ENCODE measurements at regions not wholly inside any gene's neighbourhood (a gene's known extent, or its start where the extent isn't known, plus 50 kb on each side); places are given as distances from the start of the nearest gene placed in this dataset.
A peak's percentile ranks its signal among the peaks of the same experiment; 100 is the strongest.

GRCh38 chrX:76796311-76796710 lies 368.8 kb downstream of the MAGEE1 start:
- no peaks in the 10 kb centered on the region for H4K20me1 ChIP-seq (ENCODE audit: insufficient read depth, low read length)
- BruUV-seq (replicated peaks), result no TSS peak
- intact Hi-C loops (cut with micrococcal nuclease) (no loop called here), in situ Hi-C loops (cut with MboI; ENCODE audit: low sequenced_read_pairs) (no loop called here), dilution Hi-C loops (cut with HindIII; ENCODE audit: low sequenced_read_pairs, unreplicated experiment) (no loop called here)
- H2BK120ac ChIP-seq (ENCODE audit: low read depth, low read length), result no peak overlapping the region
- no peak overlapping the region for H2BK5ac ChIP-seq (ENCODE audit: low read depth, low read length, poor library complexity, severe bottlenecking)
- no peaks in the 10 kb centered on the region for H3K4me1 ChIP-seq (ENCODE audit: control insufficient read depth, insufficient read depth, low read length)
- H3K4me2 ChIP-seq (ENCODE audit: low read depth, low read length), result no peak overlapping the region
- H4K91ac ChIP-seq (ENCODE audit: insufficient read depth, low read depth, low read length), result no peak overlapping the region
- no peak overlapping the region for H2BK20ac ChIP-seq (ENCODE audit: low read depth, low read length)
- H3K56ac ChIP-seq (ENCODE audit: extremely low read depth, insufficient read depth, low read length), result no peak overlapping the region
- H4K5ac ChIP-seq (ENCODE audit: low read depth, low read length), result no peak overlapping the region
- H2AK5ac ChIP-seq (ENCODE audit: low read depth, low read length), result no peak overlapping the region
- peaks cover 14% of the 10 kb centered on the region; the same call in 1 of the 2 replicates for H3K9me3 ChIP-seq (ENCODE audit: control insufficient read depth, insufficient read depth, low read length)
- DNase-seq (no peak), ATAC-seq (ENCODE audit: low read depth) (no peak)
- no peak overlapping the region for H3K9ac ChIP-seq (ENCODE audit: low read depth, low read length)
- ChIA-PET POLR2A (ENCODE audit: unreplicated experiment) (no interaction called here), CTCF (no interaction called here)
- WGBS, 2 experiments (ENCODE audit: extremely low coverage in 2 of 2, insufficient read length in 1 of 2), result no CpG with 5 or more reads among the region's 2 CpGs
- no peak overlapping the region for H3K14ac ChIP-seq (replicated peaks; ENCODE audit: low read depth, low read length)
- no peaks in the 10 kb centered on the region for H3K79me1 ChIP-seq (ENCODE audit: low read depth in 1 of 2, low read length in 2 of 2)
- no peaks in the 10 kb centered on the region for H3K36me3 ChIP-seq (ENCODE audit: control insufficient read depth, insufficient read depth, low read length)
- no peak overlapping the region for H3K27ac ChIP-seq (ENCODE audit: insufficient read depth, low read length)
- no peak overlapping the region for H2AFZ ChIP-seq (replicated peaks; ENCODE audit: low read length, poor library complexity)
- no peaks in the 10 kb centered on the region for H3K9me1 ChIP-seq (ENCODE audit: insufficient read depth, low read length)
- H2AK9ac ChIP-seq (replicated peaks; ENCODE audit: low read depth, low read length, poor library complexity), result no peak overlapping the region
- H3K27me3 ChIP-seq (ENCODE audit: control insufficient read depth, insufficient read depth, low read length), result no peaks in the 10 kb centered on the region
- H2BK15ac ChIP-seq (ENCODE audit: low read depth, low read length), result no peak overlapping the region
- H3K18ac ChIP-seq (ENCODE audit: low read depth, low read length), result no peak overlapping the region
- H3K23ac ChIP-seq (ENCODE audit: low read depth, low read length), result no peak overlapping the region
- no peak overlapping the region for H4K8ac ChIP-seq (ENCODE audit: low read depth in 2 of 2, low read length in 2 of 2)
- TF ChIP-seq CTCF (conservative IDR thresholded peaks at IDR 0.05; ENCODE audit: low read depth, low read length), result no peak
- no peak for TF ChIP-seq CEBPB (IDR thresholded peaks at IDR 0.05; ENCODE audit: low read depth, low read length)
- TF ChIP-seq NFE2L2 (IDR thresholded peaks at IDR 0.05; ENCODE audit: low read depth, low read length), result peak; percentile 61
- H3K4me3 ChIP-seq (ENCODE audit: insufficient read depth, low read depth, low read length), result no peak overlapping the region
- H3K4ac ChIP-seq (ENCODE audit: low read depth, low read length), result no peak overlapping the region

Data from IMR-90 (cell line).